GM12878 (cell line): ENCODE measurements at regions not wholly inside any gene's neighbourhood (a gene's known extent, or its start where the extent isn't known, plus 50 kb on each side); places are given as distances from the start of the nearest gene placed in this dataset.

Experiments
- ATAC-seq: fragments of 200-7000 bp; cut with Tn5 transposase; 3 replicates; pipeline ENCODE4 v1.9.1; 2020; ENCODE audit warnings: mild to moderate bottlenecking, moderate library complexity
- BruUV-seq: library from RNA; stranded (reverse); fragments of 400-500 nt; replicated peaks from 2 replicates; lab custom pipeline; 2021; lab: Mats Ljungman, UMichigan
- CTCF ChIA-PET: fragments of 300-600 bp; sonication (Branson Sonifier 250); formaldehyde crosslinking; extraction: SDS; loops from one replicate; lab custom pipeline; 2021; ENCODE audit warnings: inconsistent platforms; lab: Yijun Ruan, JAX
- POLR2A ChIA-PET: fragments of 350-600 bp; formaldehyde crosslinking; extraction: SDS; loops from one replicate; lab custom pipeline; 2021; ENCODE audit warnings: inconsistent platforms; lab: Charles Lee
- RAD21 ChIA-PET: fragments of 300-600 bp; sonication (Branson Sonifier 250); formaldehyde crosslinking; loops from one replicate; lab custom pipeline; 2023; ENCODE audit warnings: antibody characterized with exemption; ENCODE audit not compliant: unreplicated experiment; lab: Charles Lee
- SMC1A ChIA-PET: fragments of 300-600 bp; sonication (Branson Sonifier 250); formaldehyde crosslinking; loops from one replicate; lab custom pipeline; 2023; ENCODE audit not compliant: unreplicated experiment, uncharacterized antibody; lab: Charles Lee
- DNase-seq: peaks from one replicate; pipeline ENCODE4 v3.0.0-alpha.2; 2011; ENCODE audit warnings: low read depth, low spot score
- FAIRE-seq: peaks from 3 replicates; lab custom pipeline; 2011; peaks lifted over from hg19 to GRCh38; lab: Jason Lieb, UNC
- H2AFZ ChIP-seq: 2 replicates; pipeline ENCODE4 v1.6.0; 2011; ENCODE audit warnings: low read depth, low read length, control low read depth; ENCODE audit not compliant: control insufficient read depth
- H3K27ac ChIP-seq: 2 replicates; pipeline ENCODE4 v1.5.1; 2011; ENCODE audit warnings: control low read depth; ENCODE audit not compliant: control insufficient read depth, insufficient read depth
- H3K27me3 ChIP-seq, 2 experiments: replicated peaks in 1 of 2; 2 replicates each; pipeline versions ENCODE4 v1.6.0 to v1.6.1; 2011; ENCODE audit warnings: low read length in 1 of 2; ENCODE audit not compliant: control insufficient read depth in 2 of 2, insufficient read depth in 2 of 2
- H3K36me3 ChIP-seq, 2 experiments: 2 replicates each; pipeline ENCODE4 v1.5.1; 2011; ENCODE audit warnings: low read length in 1 of 2; ENCODE audit not compliant: control insufficient read depth in 2 of 2, insufficient read depth in 2 of 2
- H3K4me1 ChIP-seq: 2 replicates; pipeline ENCODE4 v1.6.1; 2011; ENCODE audit warnings: mild to moderate bottlenecking, low read length, moderate library complexity, mixed read lengths; ENCODE audit not compliant: control insufficient read depth, insufficient read depth
- H3K4me2 ChIP-seq: 2 replicates; pipeline ENCODE4 v1.6.0; 2011; ENCODE audit warnings: control low read depth; ENCODE audit not compliant: control insufficient read depth, insufficient read depth
- H3K4me3 ChIP-seq: fragments of 200-600 bp; sonication (generic); 2 replicates; pipeline ENCODE4 v1.5.1; 2016
- H3K79me2 ChIP-seq: 2 replicates; pipeline ENCODE4 v1.6.0; 2011; ENCODE audit warnings: low read length; ENCODE audit not compliant: control insufficient read depth, insufficient read depth
- H3K9ac ChIP-seq: 2 replicates; pipeline ENCODE4 v1.8.0; 2011; ENCODE audit warnings: low read length, control low read depth, mixed read lengths; ENCODE audit not compliant: control insufficient read depth, insufficient read depth
- H3K9me3 ChIP-seq: replicated peaks from 3 replicates; pipeline ENCODE4 v1.5.1; 2011; ENCODE audit warnings: mild to moderate bottlenecking, low read length; ENCODE audit not compliant: control insufficient read depth, insufficient read depth
- H4K20me1 ChIP-seq: 2 replicates; pipeline ENCODE4 v1.6.0; 2011; ENCODE audit not compliant: control insufficient read depth, insufficient read depth
- CHD2 ChIP-seq: IDR thresholded peaks from 2 replicates; pipeline ENCODE4 v1.6.1; 2011; ENCODE audit warnings: low read depth, low read length, improper control_type of control experiment, borderline replicate concordance
- MYB ChIP-seq: fragments of 150-350 bp; IDR thresholded peaks from 2 replicates; pipeline ENCODE4 v1.6.1; 2014; ENCODE audit warnings: mild to moderate bottlenecking, low read depth, low read length, borderline replicate concordance
- NR2C2 ChIP-seq: IDR thresholded peaks from 2 replicates; pipeline ENCODE4 v1.6.1; 2011; ENCODE audit warnings: borderline replicate concordance, low read depth; ENCODE audit not compliant: control insufficient read depth, insufficient read length
- SPI1 ChIP-seq: IDR thresholded peaks from 2 replicates; pipeline ENCODE4 v1.6.1; 2011; ENCODE audit warnings: low read depth, mild to moderate bottlenecking, low read length, moderate library complexity, borderline replicate concordance; ENCODE audit not compliant: insufficient read depth
- WRNIP1 ChIP-seq: IDR thresholded peaks from 2 replicates; pipeline ENCODE4 v1.6.1; 2011; ENCODE audit warnings: low read depth, low read length, improper control_type of control experiment, borderline replicate concordance
- ZNF384 ChIP-seq: IDR thresholded peaks from 2 replicates; pipeline ENCODE4 v1.6.1; 2012; ENCODE audit warnings: low read depth, mild to moderate bottlenecking, low read length, improper control_type of control experiment, borderline replicate concordance
- WGBS: methylation state at CpG from one replicate; pipeline ENCODE4 v1.1.6; 2016; ENCODE audit warnings: low lambda C conversion rate; ENCODE audit not compliant: insufficient replicate concordance, insufficient coverage; ENCODE audit errors: missing lambda C conversion rate; 5-methylcytosine and 5-hydroxymethylcytosine counted together
- in situ Hi-C: fragments of 300-500 bp; cut with MboI; formaldehyde crosslinking; loops from 9 replicates; pipeline ENCODE4 v1.14.3; 2018; ENCODE audit warnings: mixed read lengths
- intact Hi-C: fragments of 100-400 bp; cut with micrococcal nuclease; formaldehyde crosslinking; loops from one replicate; pipeline ENCODE4 v1.14.2; 2022; ENCODE audit not compliant: unreplicated experiment
- TF ChIP-seq, protein P1 (sequence below): IDR thresholded peaks from 2 replicates; pipeline ENCODE4 v1.6.1; 2011; ENCODE audit warnings: low read depth, mild to moderate bottlenecking, low read length, moderate library complexity, borderline replicate concordance; ENCODE audit errors: extremely low read depth
- TF ChIP-seq, protein P2 (sequence below): fragments of 450-650 bp; formaldehyde crosslinking; IDR thresholded peaks from 2 replicates; pipeline ENCODE4 v1.4.0; 2022; ENCODE audit warnings: mild to moderate bottlenecking, moderate library complexity

DNA sequence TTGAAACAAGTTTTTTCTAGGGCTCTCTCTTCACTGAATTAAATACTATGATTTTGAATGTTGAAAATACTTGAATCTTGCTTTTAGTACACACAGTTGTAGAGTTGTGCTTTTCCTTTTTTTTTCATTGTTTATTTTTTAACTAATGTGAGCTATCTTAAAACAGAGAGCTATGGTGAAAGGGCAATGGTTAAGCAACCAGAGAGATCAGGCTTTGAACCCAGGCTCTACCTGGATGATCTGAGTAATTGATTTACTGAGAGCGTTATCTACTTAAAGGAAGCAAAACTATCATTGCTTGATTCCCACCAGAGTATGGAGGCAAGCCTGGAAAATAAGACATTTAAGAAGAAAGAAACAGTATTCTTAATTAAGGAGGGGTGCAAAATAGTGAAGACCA is 138.6 kb downstream of the DUSP6 start:
- H3K9ac ChIP-seq = no peak overlapping the region
- no peak overlapping the region for H3K4me3 ChIP-seq
- no peaks in the 10 kb centered on the region for H3K9me3 ChIP-seq
- ATAC-seq (no peak), FAIRE-seq (no peak), DNase-seq (no peak)
- H4K20me1 ChIP-seq = no peaks in the 10 kb centered on the region
- TF ChIP-seq ZNF384 (no peak), WRNIP1 (no peak), MYB (no peak), CHD2 (no peak), NR2C2 (no peak), SPI1 (no peak)
- TF ChIP-seq, protein P1, sequence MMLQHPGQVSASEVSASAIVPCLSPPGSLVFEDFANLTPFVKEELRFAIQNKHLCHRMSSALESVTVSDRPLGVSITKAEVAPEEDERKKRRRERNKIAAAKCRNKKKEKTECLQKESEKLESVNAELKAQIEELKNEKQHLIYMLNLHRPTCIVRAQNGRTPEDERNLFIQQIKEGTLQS = no peak
- TF ChIP-seq, protein P2, sequence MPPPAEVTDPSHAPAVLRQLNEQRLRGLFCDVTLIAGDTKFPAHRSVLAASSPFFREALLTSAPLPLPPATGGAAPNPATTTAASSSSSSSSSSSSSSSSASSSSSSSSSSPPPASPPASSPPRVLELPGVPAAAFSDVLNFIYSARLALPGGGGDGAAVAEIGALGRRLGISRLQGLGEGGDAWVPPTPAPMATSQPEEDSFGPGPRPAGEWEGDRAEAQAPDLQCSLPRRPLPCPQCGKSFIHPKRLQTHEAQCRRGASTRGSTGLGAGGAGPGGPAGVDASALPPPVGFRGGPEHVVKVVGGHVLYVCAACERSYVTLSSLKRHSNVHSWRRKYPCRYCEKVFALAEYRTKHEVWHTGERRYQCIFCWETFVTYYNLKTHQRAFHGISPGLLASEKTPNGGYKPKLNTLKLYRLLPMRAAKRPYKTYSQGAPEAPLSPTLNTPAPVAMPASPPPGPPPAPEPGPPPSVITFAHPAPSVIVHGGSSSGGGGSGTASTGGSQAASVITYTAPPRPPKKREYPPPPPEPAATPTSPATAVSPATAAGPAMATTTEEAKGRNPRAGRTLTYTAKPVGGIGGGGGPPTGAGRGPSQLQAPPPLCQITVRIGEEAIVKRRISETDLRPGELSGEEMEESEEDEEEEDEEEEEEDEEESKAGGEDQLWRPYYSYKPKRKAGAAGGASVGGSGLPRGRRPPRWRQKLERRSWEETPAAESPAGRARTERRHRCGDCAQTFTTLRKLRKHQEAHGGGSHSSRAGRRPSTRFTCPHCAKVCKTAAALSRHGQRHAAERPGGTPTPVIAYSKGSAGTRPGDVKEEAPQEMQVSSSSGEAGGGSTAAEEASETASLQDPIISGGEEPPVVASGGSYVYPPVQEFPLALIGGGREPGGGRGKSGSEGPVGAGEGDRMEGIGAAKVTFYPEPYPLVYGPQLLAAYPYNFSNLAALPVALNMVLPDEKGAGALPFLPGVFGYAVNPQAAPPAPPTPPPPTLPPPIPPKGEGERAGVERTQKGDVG (CRISPR knock-in tag) = no peak
- no TSS peak for BruUV-seq
- no peaks in the 10 kb centered on the region for H3K4me1 ChIP-seq
- in situ Hi-C loops (no loop called here), intact Hi-C loops (no loop called here)
- ChIA-PET SMC1A (interaction anchor here (1.2 kb wide), 1 partner anchor 48 kb away, joined by 4 read pairs; no protein-coding TSS in a partner anchor), RAD21 (no interaction called here), CTCF (interaction anchor here (0.7 kb wide), 1 partner anchor 31 kb away, joined by 3 read pairs; no protein-coding TSS in a partner anchor), POLR2A (no interaction called here)
- H3K4me2 ChIP-seq = no peak overlapping the region
- H3K27me3 ChIP-seq = no peaks in the 10 kb centered on the region
- no peak overlapping the region for H3K27ac ChIP-seq
- no peaks in the 10 kb centered on the region for H3K36me3 ChIP-seq
- WGBS = 23% methylated on average over 1 of the region's 1 CpG
- no peaks in the 10 kb centered on the region for H3K79me2 ChIP-seq
- H2AFZ ChIP-seq = no peak overlapping the region
